ENCODE measurements at regions not wholly inside any gene's neighbourhood (a gene's known extent, or its start where the extent isn't known, plus 50 kb on each side); places are given as distances from the start of the nearest gene placed in this dataset.

DNA sequence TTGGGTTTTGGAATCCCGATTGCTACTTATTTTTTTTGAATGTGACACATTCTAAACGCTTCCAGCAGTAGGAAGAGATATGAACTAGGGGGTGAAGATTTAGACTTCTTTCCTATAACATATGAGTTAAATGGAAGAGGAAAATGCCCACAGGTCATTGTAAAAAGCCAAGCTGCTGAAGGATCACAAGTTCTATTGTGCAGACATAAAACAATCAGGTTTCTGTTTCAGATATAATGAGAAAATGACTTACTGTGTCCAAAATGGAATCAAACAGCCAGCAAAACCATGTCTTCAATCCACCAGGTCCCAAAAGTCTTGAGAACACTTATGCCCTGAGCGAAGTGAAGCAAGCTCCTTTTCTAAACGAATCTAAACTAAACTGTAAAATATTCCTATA lies 157.0 kb upstream of the SOX9 start:
- CTCF ChIA-PET = no interaction called here
- H3K9me3 ChIP-seq (replicated peaks; ENCODE audit: control insufficient read depth, insufficient read depth, low read length) = peaks cover 4% of the 10 kb centered on the region
- H3K4me3 ChIP-seq (replicated peaks in 1 of 3; ENCODE audit: insufficient read depth in 1 of 3, low read depth in 1 of 3, low read length in 3 of 3) = no peak overlapping the region
- no peak overlapping the region for H2AFZ ChIP-seq (ENCODE audit: low read depth, low read length)
- H3K9ac ChIP-seq (replicated peaks; ENCODE audit: extremely low read depth, insufficient read depth, low read length) = no peak overlapping the region
- no peaks in the 10 kb centered on the region for H3K36me3 ChIP-seq (ENCODE audit: control insufficient read depth in 2 of 2, extremely low read depth in 1 of 2, insufficient read depth in 2 of 2, low read length in 2 of 2)
- no peaks in the 10 kb centered on the region for H4K20me1 ChIP-seq (replicated peaks; ENCODE audit: control insufficient read depth, extremely low read depth, insufficient read depth, low read length)
- DNase-seq (ENCODE audit: low read depth, low spot score) = no peak
- no peak for FAIRE-seq
- H3K27ac ChIP-seq (ENCODE audit: insufficient read depth, low read depth, low read length) = no peak overlapping the region
- intact Hi-C loops (cut with micrococcal nuclease) = no loop called here
- dilution Hi-C loops (cut with MboI; ENCODE audit: extremely low pct_ligation_motif_present, low sequenced_read_pairs) = no loop called here
- no peaks in the 10 kb centered on the region for H3K4me1 ChIP-seq (ENCODE audit: control insufficient read depth, extremely low read depth, insufficient read depth, low read length)
- no peaks in the 10 kb centered on the region for H3K79me2 ChIP-seq (ENCODE audit: control insufficient read depth, insufficient read depth, low read length)
- TF ChIP-seq CTCF (IDR thresholded peaks at IDR 0.05; ENCODE audit: extremely low read depth in 1 of 2, insufficient read depth in 1 of 2, low read depth in 1 of 2, low read length in 2 of 2) (no peak), MAX (IDR thresholded peaks at IDR 0.05; ENCODE audit: insufficient read depth, insufficient read length) (no peak), EZH2 (IDR thresholded peaks at IDR 0.05; ENCODE audit: borderline replicate concordance, low read depth, low read length, severe bottlenecking) (no peak), JUN (IDR thresholded peaks at IDR 0.05; ENCODE audit: borderline replicate concordance, insufficient read depth, insufficient read length, low read depth) (no peak)
- POLR2A ChIA-PET = no interaction called here
- BruUV-seq (replicated peaks) = no TSS peak
- no peak overlapping the region for H3K4me2 ChIP-seq (ENCODE audit: insufficient read depth, low read length)
- H3K27me3 ChIP-seq (ENCODE audit: control insufficient read depth in 2 of 2, insufficient read depth in 2 of 2, low read length in 2 of 2) = no peaks in the 10 kb centered on the region
- H3K9me1 ChIP-seq (replicated peaks; ENCODE audit: control insufficient read depth, extremely low read depth, insufficient read depth, low read length) = no peaks in the 10 kb centered on the region

DNA sequence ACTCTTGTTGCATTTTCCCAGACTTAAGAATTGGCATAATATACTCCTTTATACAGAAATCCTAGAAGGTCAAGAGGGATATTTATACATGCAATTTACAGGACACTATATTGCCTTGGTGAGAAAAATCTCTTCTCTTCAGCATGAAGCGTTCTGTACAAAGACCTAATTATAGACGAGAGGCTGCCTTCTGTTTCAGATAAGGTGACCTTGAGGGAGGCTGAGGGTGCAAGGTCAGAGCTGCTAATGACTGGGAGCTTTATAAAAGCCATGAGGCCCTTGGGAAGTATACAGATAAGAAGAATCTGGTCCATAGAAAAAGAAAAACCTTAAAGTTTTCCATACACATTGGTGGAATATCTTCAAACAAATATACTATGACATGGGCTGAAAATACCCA lies 156.3 kb upstream of the SOX9 start:
- dilution Hi-C loops (cut with MboI; ENCODE audit: extremely low pct_ligation_motif_present, low sequenced_read_pairs) = no loop called here
- CTCF ChIA-PET = no interaction called here

More for the DNA sequence above, 156.3 kb upstream of the SOX9 start:
- POLR2A ChIA-PET = no interaction called here
- no peak overlapping the region for H3K27ac ChIP-seq (ENCODE audit: insufficient read depth, low read depth, low read length)
- H3K9me3 ChIP-seq (replicated peaks; ENCODE audit: control insufficient read depth, insufficient read depth, low read length) = peaks cover 5% of the 10 kb centered on the region
- no peak overlapping the region for H3K4me2 ChIP-seq (ENCODE audit: insufficient read depth, low read length)
- DNase-seq (ENCODE audit: low read depth, low spot score) (no peak), FAIRE-seq (no peak)
- no peaks in the 10 kb centered on the region for H3K79me2 ChIP-seq (ENCODE audit: control insufficient read depth, insufficient read depth, low read length)
- H3K4me3 ChIP-seq (replicated peaks in 1 of 3; ENCODE audit: insufficient read depth in 1 of 3, low read depth in 1 of 3, low read length in 3 of 3) = no peak overlapping the region
- no peaks in the 10 kb centered on the region for H3K4me1 ChIP-seq (ENCODE audit: control insufficient read depth, extremely low read depth, insufficient read depth, low read length)
- no peaks in the 10 kb centered on the region for H3K36me3 ChIP-seq (ENCODE audit: control insufficient read depth in 2 of 2, extremely low read depth in 1 of 2, insufficient read depth in 2 of 2, low read length in 2 of 2)
- intact Hi-C loops (cut with micrococcal nuclease) = no loop called here
- no peaks in the 10 kb centered on the region for H4K20me1 ChIP-seq (replicated peaks; ENCODE audit: control insufficient read depth, extremely low read depth, insufficient read depth, low read length)
- TF ChIP-seq MYC (IDR thresholded peaks at IDR 0.05; ENCODE audit: low read depth, low read length) (no peak), JUN (IDR thresholded peaks at IDR 0.05; ENCODE audit: borderline replicate concordance, insufficient read depth, insufficient read length, low read depth) (no peak), EZH2 (IDR thresholded peaks at IDR 0.05; ENCODE audit: borderline replicate concordance, low read depth, low read length, severe bottlenecking) (no peak), POLR2AphosphoS5 (IDR thresholded peaks at IDR 0.05; ENCODE audit: insufficient read depth, low read depth, low read length) (no peak), FOS (IDR thresholded peaks at IDR 0.05; ENCODE audit: borderline replicate concordance, insufficient read depth, low read length) (no peak), CTCF (IDR thresholded peaks at IDR 0.05; ENCODE audit: extremely low read depth in 1 of 2, insufficient read depth in 1 of 2, low read depth in 1 of 2, low read length in 2 of 2) (no peak), MAX (IDR thresholded peaks at IDR 0.05; ENCODE audit: insufficient read depth, insufficient read length) (no peak)
- H3K27me3 ChIP-seq (ENCODE audit: control insufficient read depth in 2 of 2, insufficient read depth in 2 of 2, low read length in 2 of 2) = no peaks in the 10 kb centered on the region
- H3K9ac ChIP-seq (replicated peaks; ENCODE audit: extremely low read depth, insufficient read depth, low read length) = no peak overlapping the region
- no peak overlapping the region for H2AFZ ChIP-seq (ENCODE audit: low read depth, low read length)
- BruUV-seq (replicated peaks) = no TSS peak
- no peaks in the 10 kb centered on the region for H3K9me1 ChIP-seq (replicated peaks; ENCODE audit: control insufficient read depth, extremely low read depth, insufficient read depth, low read length)

All from endothelial cell of umbilical vein (primary cell).